Keratinocyte (primary cell): ENCODE measurements at regions not wholly inside any gene's neighbourhood (a gene's known extent, or its start where the extent isn't known, plus 50 kb on each side); places are given as distances from the start of the nearest gene placed in this dataset.
A peak's percentile ranks its signal among the peaks of the same experiment; 100 is the strongest.

Source experiments
- DNase-seq: peaks from one replicate; pipeline ENCODE4 v3.0.0-alpha.2; 2011; ENCODE audit warnings: low read depth, missing footprints, low spot score
- FAIRE-seq: peaks from 2 replicates; lab custom pipeline; 2011; peaks lifted over from hg19 to GRCh38; lab: Jason Lieb, UNC
- H2AFZ ChIP-seq: 2 replicates; pipeline ENCODE4 v1.6.0; 2012; ENCODE audit warnings: low read length, control low read depth, inconsistent platforms; ENCODE audit not compliant: control insufficient read depth
- H3K27ac ChIP-seq: 2 replicates; pipeline ENCODE4 v1.5.1; 2011; ENCODE audit warnings: low read length; ENCODE audit not compliant: control insufficient read depth, insufficient read depth
- H3K27me3 ChIP-seq: 3 replicates; pipeline ENCODE4 v1.6.0; 2011; ENCODE audit warnings: low read length; ENCODE audit not compliant: control insufficient read depth, insufficient read depth; ENCODE audit errors: extremely low read depth
- H3K36me3 ChIP-seq, 2 experiments: 2 replicates in 1 of 2; 3 replicates in 1 of 2; pipeline ENCODE4 v1.5.1; 2011; ENCODE audit warnings: low read length in 2 of 2, mild to moderate bottlenecking in 1 of 2; ENCODE audit not compliant: control insufficient read depth in 2 of 2, insufficient read depth in 2 of 2; ENCODE audit errors: extremely low read depth in 1 of 2
- H3K4me1 ChIP-seq: 3 replicates; pipeline ENCODE4 v1.5.1; 2011; ENCODE audit warnings: low read length; ENCODE audit not compliant: control insufficient read depth, insufficient read depth; ENCODE audit errors: extremely low read depth
- H3K4me2 ChIP-seq: 3 replicates; pipeline ENCODE4 v1.6.0; 2011; ENCODE audit warnings: low read depth, low read length; ENCODE audit not compliant: control insufficient read depth, insufficient read depth; ENCODE audit errors: extremely low read depth
- H3K4me3 ChIP-seq, 3 experiments: fragments of 200-600 bp in 1 of 3; sonication (generic) in 1 of 3; 2 replicates in 2 of 3; 3 replicates in 1 of 3; pipeline ENCODE4 v1.5.1; 2011 to 2016; ENCODE audit warnings: low read length in 3 of 3, mild to moderate bottlenecking in 3 of 3, control low read depth in 2 of 3, inconsistent platforms in 1 of 3, low read depth in 1 of 3, mixed read lengths in 1 of 3, mixed run types in 1 of 3, moderate library complexity in 1 of 3; ENCODE audit not compliant: control insufficient read depth in 2 of 3, insufficient read depth in 2 of 3; ENCODE audit errors: extremely low read depth in 1 of 3
- H3K79me2 ChIP-seq: 2 replicates; pipeline ENCODE4 v1.6.0; 2012; ENCODE audit warnings: low read length; ENCODE audit not compliant: control insufficient read depth, insufficient read depth
- H3K9ac ChIP-seq: 3 replicates; pipeline ENCODE4 v1.6.0; 2011; ENCODE audit warnings: low read length; ENCODE audit not compliant: control insufficient read depth, insufficient read depth; ENCODE audit errors: extremely low read depth
- H3K9me1 ChIP-seq: 3 replicates; pipeline ENCODE4 v1.6.0; 2011; ENCODE audit warnings: low read length; ENCODE audit not compliant: control insufficient read depth, insufficient read depth; ENCODE audit errors: extremely low read depth
- H3K9me3 ChIP-seq: 2 replicates; pipeline ENCODE4 v1.5.1; 2012; ENCODE audit warnings: low read depth, low read length; ENCODE audit not compliant: control insufficient read depth
- H4K20me1 ChIP-seq: 3 replicates; pipeline ENCODE4 v1.6.0; 2011; ENCODE audit warnings: low read length; ENCODE audit not compliant: control insufficient read depth, insufficient read depth; ENCODE audit errors: extremely low read depth
- EZH2 ChIP-seq: IDR thresholded peaks from one replicate; pipeline ENCODE4 v1.6.1; 2012; ENCODE audit warnings: inconsistent platforms, mild to moderate bottlenecking, low read length, moderate library complexity
- dilution Hi-C: fragments of 300-500 bp; cut with MboI; formaldehyde crosslinking; loops from one replicate; pipeline ENCODE4 v1.7.0; 2020; ENCODE audit warnings: low sequenced_read_pairs; ENCODE audit not compliant: extremely low pct_ligation_motif_present
- TF ChIP-seq, protein P1 (sequence below), 3 experiments: IDR thresholded peaks in 1 of 3; conservative IDR thresholded peaks in 1 of 3; optimal IDR thresholded peaks in 1 of 3; 2 replicates in 2 of 3; 3 replicates in 1 of 3; pipeline versions ENCODE3 to v1.5.1; 2011; ENCODE audit warnings: low read length in 3 of 3, mild to moderate bottlenecking in 3 of 3, moderate library complexity in 2 of 3, control low read depth in 1 of 3, inconsistent platforms in 1 of 3; ENCODE audit not compliant: insufficient read depth in 2 of 3; ENCODE audit errors: extremely low read depth in 1 of 3

DNA sequence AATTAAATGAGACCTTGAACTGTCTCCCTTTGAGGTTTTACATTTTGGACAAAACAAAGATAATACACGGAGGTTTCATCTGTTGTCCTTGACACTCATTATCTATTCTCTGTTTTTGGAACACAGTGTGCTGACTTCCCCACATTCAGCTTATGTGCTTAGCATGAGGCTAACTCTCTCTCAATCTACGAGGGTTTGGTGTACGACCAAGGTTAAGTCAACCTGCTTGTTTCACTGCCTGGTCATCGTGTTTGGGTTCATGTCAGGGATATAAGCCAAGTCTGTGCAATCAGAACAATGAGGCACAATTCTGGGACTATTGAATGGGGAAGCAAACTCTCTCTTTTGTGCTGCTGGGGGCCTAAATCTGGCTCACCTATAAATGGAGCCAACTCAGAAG lies 328.5 kb upstream of the USP25 start:
- no peak for DNase-seq

DNA sequence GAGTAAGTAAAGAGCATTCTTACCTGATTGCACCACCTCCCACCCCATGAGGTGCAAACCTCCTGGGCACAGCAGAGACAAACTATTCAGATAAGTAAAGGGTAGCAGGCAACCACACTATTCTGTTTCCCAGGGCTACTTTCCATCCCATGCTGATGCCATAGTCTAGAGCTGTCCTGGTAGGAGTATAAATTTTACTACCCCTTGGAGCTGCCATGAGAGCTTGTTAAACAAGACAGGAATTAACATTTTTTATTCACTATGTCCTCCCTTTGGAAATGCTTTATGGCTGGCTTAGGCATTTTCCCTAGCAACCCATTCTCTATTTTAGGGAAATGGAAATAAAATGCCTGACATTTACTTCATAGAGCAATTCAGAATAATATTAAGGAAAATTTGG lies 324.6 kb upstream of the USP25 start:
- FAIRE-seq: no peak
- no peak for DNase-seq

More for the DNA sequence above, 328.5 kb upstream of the USP25 start:
- H4K20me1 ChIP-seq: no peaks in the 10 kb centered on the region
- no peaks in the 10 kb centered on the region for H3K36me3 ChIP-seq
- H3K9ac ChIP-seq: no peak overlapping the region
- H3K79me2 ChIP-seq: no peaks in the 10 kb centered on the region
- H2AFZ ChIP-seq: no peak overlapping the region
- TF ChIP-seq, protein P1, sequence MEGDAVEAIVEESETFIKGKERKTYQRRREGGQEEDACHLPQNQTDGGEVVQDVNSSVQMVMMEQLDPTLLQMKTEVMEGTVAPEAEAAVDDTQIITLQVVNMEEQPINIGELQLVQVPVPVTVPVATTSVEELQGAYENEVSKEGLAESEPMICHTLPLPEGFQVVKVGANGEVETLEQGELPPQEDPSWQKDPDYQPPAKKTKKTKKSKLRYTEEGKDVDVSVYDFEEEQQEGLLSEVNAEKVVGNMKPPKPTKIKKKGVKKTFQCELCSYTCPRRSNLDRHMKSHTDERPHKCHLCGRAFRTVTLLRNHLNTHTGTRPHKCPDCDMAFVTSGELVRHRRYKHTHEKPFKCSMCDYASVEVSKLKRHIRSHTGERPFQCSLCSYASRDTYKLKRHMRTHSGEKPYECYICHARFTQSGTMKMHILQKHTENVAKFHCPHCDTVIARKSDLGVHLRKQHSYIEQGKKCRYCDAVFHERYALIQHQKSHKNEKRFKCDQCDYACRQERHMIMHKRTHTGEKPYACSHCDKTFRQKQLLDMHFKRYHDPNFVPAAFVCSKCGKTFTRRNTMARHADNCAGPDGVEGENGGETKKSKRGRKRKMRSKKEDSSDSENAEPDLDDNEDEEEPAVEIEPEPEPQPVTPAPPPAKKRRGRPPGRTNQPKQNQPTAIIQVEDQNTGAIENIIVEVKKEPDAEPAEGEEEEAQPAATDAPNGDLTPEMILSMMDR (optimal IDR thresholded peaks at IDR 0.05 in 1 of 3, IDR thresholded peaks at IDR 0.05 in 1 of 3, conservative IDR thresholded peaks at IDR 0.05 in 1 of 3; ENCODE audit: extremely low read depth in 1 of 3, insufficient read depth in 2 of 3, low read length in 3 of 3): no peak
- no peak overlapping the region for H3K4me3 ChIP-seq
- H3K4me1 ChIP-seq: no peaks in the 10 kb centered on the region
- no peak overlapping the region for H3K4me2 ChIP-seq
- dilution Hi-C loops: no loop called here
- H3K9me1 ChIP-seq: no peaks in the 10 kb centered on the region
- no peak for FAIRE-seq
- no peaks in the 10 kb centered on the region for H3K27me3 ChIP-seq
- H3K27ac ChIP-seq: no peak overlapping the region
- no peaks in the 10 kb centered on the region for H3K9me3 ChIP-seq

DNA sequence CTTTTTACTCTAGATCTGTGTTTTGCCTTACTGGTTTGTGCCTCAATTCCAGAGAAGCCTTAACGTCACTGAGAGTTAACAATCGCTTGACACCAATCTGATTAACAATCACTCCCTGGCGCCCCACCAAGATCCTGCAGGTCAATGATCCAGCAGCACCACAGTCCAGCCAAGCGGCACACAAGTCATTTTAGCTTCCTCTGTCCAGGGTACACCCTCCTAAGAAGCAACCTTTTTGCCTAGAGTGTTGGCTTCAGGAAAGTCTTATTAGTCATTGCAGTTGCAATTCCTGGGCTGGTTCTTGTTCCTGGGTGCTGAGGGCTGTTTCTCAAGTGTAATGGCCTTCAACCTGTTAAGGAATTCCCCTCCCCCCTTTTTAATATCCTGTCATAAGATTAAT lies 323.0 kb upstream of the USP25 start:
- dilution Hi-C loops: no loop called here
- no peak overlapping the region for H3K4me2 ChIP-seq
- FAIRE-seq: peak; percentile 43

More for the DNA sequence above, 324.6 kb upstream of the USP25 start:
- dilution Hi-C loops: no loop called here
- no peak for TF ChIP-seq EZH2
- H2AFZ ChIP-seq: no peak overlapping the region
- no peak overlapping the region for H3K9ac ChIP-seq
- no peaks in the 10 kb centered on the region for H3K9me3 ChIP-seq
- no peaks in the 10 kb centered on the region for H3K9me1 ChIP-seq
- no peak overlapping the region for H3K27ac ChIP-seq
- H4K20me1 ChIP-seq: no peaks in the 10 kb centered on the region
- H3K4me1 ChIP-seq: peaks cover 8% of the 10 kb centered on the region
- H3K79me2 ChIP-seq: no peaks in the 10 kb centered on the region
- H3K4me3 ChIP-seq: no peak overlapping the region
- no peak overlapping the region for H3K4me2 ChIP-seq
- H3K27me3 ChIP-seq: no peaks in the 10 kb centered on the region
- H3K36me3 ChIP-seq: no peaks in the 10 kb centered on the region

More for the DNA sequence above, 323.0 kb upstream of the USP25 start:
- no peak overlapping the region for H3K4me3 ChIP-seq
- H3K79me2 ChIP-seq: no peaks in the 10 kb centered on the region
- TF ChIP-seq EZH2: no peak
- TF ChIP-seq, protein P1 (optimal IDR thresholded peaks at IDR 0.05 in 1 of 3, IDR thresholded peaks at IDR 0.05 in 1 of 3, conservative IDR thresholded peaks at IDR 0.05 in 1 of 3; ENCODE audit: extremely low read depth in 1 of 3, insufficient read depth in 2 of 3, low read length in 3 of 3): no peak
- H2AFZ ChIP-seq: no peak overlapping the region
- no peaks in the 10 kb centered on the region for H3K9me1 ChIP-seq
- no peak overlapping the region for H3K9ac ChIP-seq
- no peaks in the 10 kb centered on the region for H3K36me3 ChIP-seq
- H3K4me1 ChIP-seq: peaks cover 8% of the 10 kb centered on the region
- no peak for DNase-seq
- H4K20me1 ChIP-seq: no peaks in the 10 kb centered on the region
- no peak overlapping the region for H3K27ac ChIP-seq
- H3K9me3 ChIP-seq: no peaks in the 10 kb centered on the region
- no peaks in the 10 kb centered on the region for H3K27me3 ChIP-seq
